GM18519 (cell line): ENCODE measurements at regions not wholly inside any gene's neighbourhood (a gene's known extent, or its start where the extent isn't known, plus 50 kb on each side); places are given as distances from the start of the nearest gene placed in this dataset.
"Not testable (repeated sequence)": the region's sequence is repeated elsewhere in the genome, so short reads cannot be mapped to it uniquely, and the experiment has no call there.

Experiments
- ATAC-seq: cut with Tn5 transposase; IDR thresholded peaks from one replicate; pipeline ENCODE4 v1.9.1; 2021; ENCODE audit warnings: mild to moderate bottlenecking, moderate library complexity; ENCODE audit not compliant: unreplicated experiment, low FRiP score

- no peak for ATAC-seq
Observed at GRCh38 chrX:56343219-56343618, 111.1 kb downstream of the KLF8 start.

- ATAC-seq, result no peak
Observed at GRCh38 chrX:56343664-56344063, 111.5 kb downstream of the KLF8 start.

- not testable (repeated sequence) for ATAC-seq
Observed at GRCh38 chrX:56358145-56358544, 126.0 kb downstream of the KLF8 start.

- not testable (repeated sequence) for ATAC-seq
Observed at GRCh38 chrX:56365171-56365570, 133.0 kb downstream of the KLF8 start.

- ATAC-seq, result no peak
Observed at GRCh38 chrX:56366901-56367300, 134.7 kb downstream of the KLF8 start.

- ATAC-seq, result no peak
Observed at GRCh38 chrX:56368962-56369361, 136.8 kb downstream of the KLF8 start.

GRCh38 chrX:56379984-56380780 lies 148.0 kb downstream of the KLF8 start:
- not testable (repeated sequence) for ATAC-seq

- ATAC-seq, result peak; percentile 82
Observed at GRCh38 chrX:56382278-56382677, 150.1 kb downstream of the KLF8 start.

- no peak for ATAC-seq
Observed at GRCh38 chrX:56385336-56385735, 153.2 kb downstream of the KLF8 start.

GRCh38 chrX:56385960-56386359 lies 153.8 kb downstream of the KLF8 start:
- ATAC-seq, result no peak

- ATAC-seq, result no peak
Observed at GRCh38 chrX:56397636-56398035, 165.5 kb downstream of the KLF8 start.

- ATAC-seq, result no peak
Observed at GRCh38 chrX:56402207-56402606, 161.2 kb upstream of the UBQLN2 start.

GRCh38 chrX:56429581-56429980 lies 133.8 kb upstream of the UBQLN2 start:
- ATAC-seq, result no peak

GRCh38 chrX:56451981-56452380 lies 111.4 kb upstream of the UBQLN2 start:
- not testable (repeated sequence) for ATAC-seq

GRCh38 chrX:56462389-56462788 lies 101.0 kb upstream of the UBQLN2 start:
- ATAC-seq, result no peak

GRCh38 chrX:56468441-56468840 lies 95.0 kb upstream of the UBQLN2 start:
- ATAC-seq, result no peak

- not testable (repeated sequence) for ATAC-seq
Observed at GRCh38 chrX:56494923-56495322, 68.5 kb upstream of the UBQLN2 start.

GRCh38 chrX:56498756-56499155 lies 64.7 kb upstream of the UBQLN2 start:
- no peak for ATAC-seq

- no peak for ATAC-seq
Observed at GRCh38 chrX:56499372-56499771, 64.1 kb upstream of the UBQLN2 start.

GRCh38 chrX:56503941-56504673 lies 59.3 kb upstream of the UBQLN2 start:
- ATAC-seq, result no peak

GRCh38 chrX:56505866-56506265 lies 57.6 kb upstream of the UBQLN2 start:
- ATAC-seq, result no peak
